Upper lobe of left lung (tissue), 4 donors: ENCODE measurements at regions not wholly inside any gene's neighbourhood (a gene's known extent, or its start where the extent isn't known, plus 50 kb on each side); places are given as distances from the start of the nearest gene placed in this dataset.

Source experiments
- EP300 ChIP-seq, 4 donors: sonication (generic); formaldehyde crosslinking; IDR thresholded peaks; one replicate each; pipeline ENCODE4 v1.5.1; 2017; ENCODE audit warnings: antibody characterized with exemption in 4 of 4, control low read depth in 2 of 4
- POLR2A ChIP-seq, 4 donors: fragments of 450-650 bp; IDR thresholded peaks; one replicate each; pipeline ENCODE4 v1.5.1; 2016 to 2017; ENCODE audit warnings: antibody characterized with exemption in 4 of 4, mild to moderate bottlenecking in 2 of 4
- POLR2AphosphoS5 ChIP-seq, 2 donors: sonication (generic); formaldehyde crosslinking; IDR thresholded peaks; one replicate each; pipeline ENCODE4 v1.5.1; 2017; ENCODE audit warnings: antibody characterized with exemption in 2 of 2
- TF ChIP-seq, protein P1 (sequence below), 6 experiments: fragments of 450-650 bp in 4 of 6; fragments of 200-600 bp in 2 of 6; sonication (generic) in 2 of 6; IDR thresholded peaks; one replicate each; pipeline ENCODE4 v1.5.1; 2016 to 2019; ENCODE audit warnings: antibody characterized with exemption in 6 of 6

GRCh38 chrX:5632061-5632614 lies 596.5 kb downstream of the NLGN4X start:
- TF ChIP-seq, protein P1, sequence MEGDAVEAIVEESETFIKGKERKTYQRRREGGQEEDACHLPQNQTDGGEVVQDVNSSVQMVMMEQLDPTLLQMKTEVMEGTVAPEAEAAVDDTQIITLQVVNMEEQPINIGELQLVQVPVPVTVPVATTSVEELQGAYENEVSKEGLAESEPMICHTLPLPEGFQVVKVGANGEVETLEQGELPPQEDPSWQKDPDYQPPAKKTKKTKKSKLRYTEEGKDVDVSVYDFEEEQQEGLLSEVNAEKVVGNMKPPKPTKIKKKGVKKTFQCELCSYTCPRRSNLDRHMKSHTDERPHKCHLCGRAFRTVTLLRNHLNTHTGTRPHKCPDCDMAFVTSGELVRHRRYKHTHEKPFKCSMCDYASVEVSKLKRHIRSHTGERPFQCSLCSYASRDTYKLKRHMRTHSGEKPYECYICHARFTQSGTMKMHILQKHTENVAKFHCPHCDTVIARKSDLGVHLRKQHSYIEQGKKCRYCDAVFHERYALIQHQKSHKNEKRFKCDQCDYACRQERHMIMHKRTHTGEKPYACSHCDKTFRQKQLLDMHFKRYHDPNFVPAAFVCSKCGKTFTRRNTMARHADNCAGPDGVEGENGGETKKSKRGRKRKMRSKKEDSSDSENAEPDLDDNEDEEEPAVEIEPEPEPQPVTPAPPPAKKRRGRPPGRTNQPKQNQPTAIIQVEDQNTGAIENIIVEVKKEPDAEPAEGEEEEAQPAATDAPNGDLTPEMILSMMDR (IDR thresholded peaks at IDR 0.05): no peak
- TF ChIP-seq POLR2A (IDR thresholded peaks at IDR 0.05) (no peak), EP300 (IDR thresholded peaks at IDR 0.05) (no peak), POLR2AphosphoS5 (IDR thresholded peaks at IDR 0.05) (no peak)
